ENCODE measurements at regions not wholly inside any gene's neighbourhood (a gene's known extent, or its start where the extent isn't known, plus 50 kb on each side); places are given as distances from the start of the nearest gene placed in this dataset.

GRCh38 chr2:177118636-177119035, 94.0 kb upstream of the HNRNPA3 start:
- DNase-seq (ENCODE audit: low spot score), result no peak

GRCh38 chr2:177119099-177119498, 93.5 kb upstream of the HNRNPA3 start:
- DNase-seq (ENCODE audit: low spot score), result no peak

GRCh38 chr2:177123048-177123447, 89.5 kb upstream of the HNRNPA3 start:
- DNase-seq (ENCODE audit: low spot score), result no peak

GRCh38 chr2:177124371-177124770, 88.2 kb upstream of the HNRNPA3 start:
- DNase-seq (ENCODE audit: low spot score), result no peak

GRCh38 chr2:177127821-177128220, 84.8 kb upstream of the HNRNPA3 start:
- no peak for DNase-seq (ENCODE audit: low spot score)

- no peak for DNase-seq (ENCODE audit: low spot score)
Measured at GRCh38 chr2:177129610-177130009, 83.0 kb upstream of the HNRNPA3 start.

GRCh38 chr2:177131858-177132257, 80.7 kb upstream of the HNRNPA3 start:
- DNase-seq (ENCODE audit: low spot score), result no peak

GRCh38 chr2:177138823-177139222, 73.8 kb upstream of the HNRNPA3 start:
- DNase-seq (ENCODE audit: low spot score), result no peak

- DNase-seq (ENCODE audit: low spot score), result no peak
Measured at GRCh38 chr2:177141866-177142265, 70.7 kb upstream of the HNRNPA3 start.

- no peak for DNase-seq (ENCODE audit: low spot score)
Measured at GRCh38 chr2:177143444-177143843, 69.2 kb upstream of the HNRNPA3 start.

- peak; percentile 39 for DNase-seq (ENCODE audit: low spot score)
Measured at GRCh38 chr2:177147093-177147694, 65.4 kb upstream of the HNRNPA3 start.

GRCh38 chr2:177147834-177148445, 64.7 kb upstream of the HNRNPA3 start:
- no peak for DNase-seq (ENCODE audit: low spot score)

GRCh38 chr2:177148477-177149154, 64.0 kb upstream of the HNRNPA3 start:
- DNase-seq (ENCODE audit: low spot score), result peak; percentile 64

- DNase-seq (ENCODE audit: low spot score), result no peak
Measured at GRCh38 chr2:177149155-177149503, 63.5 kb upstream of the HNRNPA3 start.

- DNase-seq (ENCODE audit: low spot score), result no peak
Measured at GRCh38 chr2:177153805-177154204, 58.8 kb upstream of the HNRNPA3 start.

- no peak for DNase-seq (ENCODE audit: low spot score)
Measured at GRCh38 chr2:177154809-177155208, 57.8 kb upstream of the HNRNPA3 start.

GRCh38 chr2:177155631-177156030, 57.0 kb upstream of the HNRNPA3 start:
- no peak for DNase-seq (ENCODE audit: low spot score)

GRCh38 chr2:177161741-177162460, 50.7 kb upstream of the HNRNPA3 start:
- peak; percentile 31 for DNase-seq (ENCODE audit: low spot score)
